ENCODE measurements at regions not wholly inside any gene's neighbourhood (a gene's known extent, or its start where the extent isn't known, plus 50 kb on each side); places are given as distances from the start of the nearest gene placed in this dataset.

- DNase-seq (ENCODE audit: low read depth in 2 of 2): no peak
- TF ChIP-seq, protein P1, sequence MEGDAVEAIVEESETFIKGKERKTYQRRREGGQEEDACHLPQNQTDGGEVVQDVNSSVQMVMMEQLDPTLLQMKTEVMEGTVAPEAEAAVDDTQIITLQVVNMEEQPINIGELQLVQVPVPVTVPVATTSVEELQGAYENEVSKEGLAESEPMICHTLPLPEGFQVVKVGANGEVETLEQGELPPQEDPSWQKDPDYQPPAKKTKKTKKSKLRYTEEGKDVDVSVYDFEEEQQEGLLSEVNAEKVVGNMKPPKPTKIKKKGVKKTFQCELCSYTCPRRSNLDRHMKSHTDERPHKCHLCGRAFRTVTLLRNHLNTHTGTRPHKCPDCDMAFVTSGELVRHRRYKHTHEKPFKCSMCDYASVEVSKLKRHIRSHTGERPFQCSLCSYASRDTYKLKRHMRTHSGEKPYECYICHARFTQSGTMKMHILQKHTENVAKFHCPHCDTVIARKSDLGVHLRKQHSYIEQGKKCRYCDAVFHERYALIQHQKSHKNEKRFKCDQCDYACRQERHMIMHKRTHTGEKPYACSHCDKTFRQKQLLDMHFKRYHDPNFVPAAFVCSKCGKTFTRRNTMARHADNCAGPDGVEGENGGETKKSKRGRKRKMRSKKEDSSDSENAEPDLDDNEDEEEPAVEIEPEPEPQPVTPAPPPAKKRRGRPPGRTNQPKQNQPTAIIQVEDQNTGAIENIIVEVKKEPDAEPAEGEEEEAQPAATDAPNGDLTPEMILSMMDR (IDR thresholded peaks at IDR 0.05; ENCODE audit: low read depth, low read length): no peak
Observed at GRCh38 chr17:5794385-5794784, 210.1 kb upstream of the NLRP1 start.

GRCh38 chr17:5794881-5795506, 210.7 kb upstream of the NLRP1 start:
- DNase-seq (ENCODE audit: low read depth in 2 of 2): no peak
- no peak overlapping the region for H3K4me3 ChIP-seq (replicated peaks in 1 of 2; ENCODE audit: low read depth in 2 of 2, low read length in 2 of 2)
- TF ChIP-seq, protein P1 (IDR thresholded peaks at IDR 0.05; ENCODE audit: low read depth, low read length): no peak

More at GRCh38 chr17:5794385-5794784, 210.1 kb upstream of the NLRP1 start:
- no peak overlapping the region for H3K4me3 ChIP-seq (replicated peaks in 1 of 2; ENCODE audit: low read depth in 2 of 2, low read length in 2 of 2)

- no peak overlapping the region for H3K4me3 ChIP-seq (replicated peaks in 1 of 2; ENCODE audit: low read depth in 2 of 2, low read length in 2 of 2)
- TF ChIP-seq, protein P1 (IDR thresholded peaks at IDR 0.05; ENCODE audit: low read depth, low read length): no peak
- DNase-seq (ENCODE audit: low read depth in 2 of 2): no peak
Observed at GRCh38 chr17:5797447-5798050, 213.2 kb upstream of the NLRP1 start.

DNA sequence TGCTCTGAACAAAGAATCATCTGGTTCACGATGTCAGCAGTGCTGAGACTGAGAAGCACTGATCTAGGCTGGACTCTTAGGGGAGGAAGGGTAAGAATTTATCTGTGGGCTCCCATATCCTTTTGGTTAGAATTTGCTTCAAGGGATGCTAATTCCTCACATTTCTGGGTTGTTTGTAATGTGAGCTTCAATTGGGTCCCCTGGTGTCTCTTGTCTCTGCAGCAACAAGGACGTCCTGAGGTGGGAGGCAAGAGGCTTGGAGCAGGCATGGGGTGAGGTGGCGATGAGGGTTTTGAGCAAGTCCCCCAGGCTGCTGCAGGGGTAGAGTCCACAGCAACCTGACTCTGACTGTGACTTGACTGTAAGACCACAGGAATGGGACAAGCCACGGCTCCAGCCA, 213.8 kb upstream of the NLRP1 start:
- no peak for DNase-seq (ENCODE audit: low read depth in 2 of 2)
- no peak overlapping the region for H3K4me3 ChIP-seq (replicated peaks in 1 of 2; ENCODE audit: low read depth in 2 of 2, low read length in 2 of 2)
- TF ChIP-seq, protein P1 (IDR thresholded peaks at IDR 0.05; ENCODE audit: low read depth, low read length): no peak

DNA sequence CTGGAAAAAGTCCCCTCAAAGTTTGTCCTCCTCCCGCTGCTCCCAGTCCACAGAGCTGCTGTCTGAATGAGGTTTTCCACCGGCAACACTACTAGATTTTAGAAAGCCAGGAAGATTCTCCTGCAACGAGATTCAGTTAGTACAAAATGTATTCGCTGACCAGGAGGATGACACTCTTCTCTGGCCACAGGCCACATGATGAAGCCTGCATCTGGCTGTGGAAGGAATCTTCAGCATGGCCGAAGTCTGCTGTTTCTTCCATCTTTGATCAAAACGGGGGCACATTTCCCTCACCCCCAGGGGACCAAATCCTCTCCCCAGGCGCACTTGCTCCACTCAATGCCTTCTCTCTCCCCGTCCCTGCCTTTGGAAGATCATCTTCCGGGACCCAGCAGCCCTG, 215.8 kb upstream of the NLRP1 start:
- DNase-seq (ENCODE audit: low read depth in 2 of 2): peak in 1 of 2 donors; percentile 13
- TF ChIP-seq, protein P1 (IDR thresholded peaks at IDR 0.05; ENCODE audit: low read depth, low read length): no peak
- no peak overlapping the region for H3K4me3 ChIP-seq (replicated peaks in 1 of 2; ENCODE audit: low read depth in 2 of 2, low read length in 2 of 2)

DNA sequence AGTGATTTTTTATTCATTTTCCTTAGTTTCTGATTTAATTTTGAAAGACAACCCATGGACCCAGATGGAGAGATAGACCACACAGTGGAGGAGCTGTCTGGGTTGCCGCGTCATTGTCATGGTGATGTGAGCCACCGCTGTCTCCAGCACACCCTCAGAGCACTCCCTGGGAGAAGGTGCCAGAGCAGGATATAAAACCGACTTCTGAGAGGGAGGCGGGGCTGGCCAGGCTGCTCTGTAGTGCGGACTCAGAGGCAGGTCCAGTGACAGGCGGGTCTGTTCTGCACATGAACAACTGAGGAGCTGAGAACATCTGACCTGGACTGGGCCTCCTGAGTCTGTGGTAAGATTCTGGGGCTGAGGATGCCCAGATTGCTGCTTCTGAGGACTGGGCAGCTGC, 216.3 kb upstream of the NLRP1 start:
- no peak for DNase-seq (ENCODE audit: low read depth in 2 of 2)
- TF ChIP-seq, protein P1 (IDR thresholded peaks at IDR 0.05; ENCODE audit: low read depth, low read length): no peak
- H3K4me3 ChIP-seq (replicated peaks in 1 of 2; ENCODE audit: low read depth in 2 of 2, low read length in 2 of 2): no peak overlapping the region
